Hepatocyte (in vitro differentiated cells): ENCODE measurements at regions not wholly inside any gene's neighbourhood (a gene's known extent, or its start where the extent isn't known, plus 50 kb on each side); places are given as distances from the start of the nearest gene placed in this dataset.

ENCODE experiments used
- DNase-seq: peaks from one replicate; pipeline ENCODE4 v3.0.0-alpha.2; 2016; ENCODE audit warnings: low spot score
- H2AFZ ChIP-seq: fragments of 200-600 bp; sonication (generic); 2 replicates; pipeline ENCODE4 v1.6.0; 2016; ENCODE audit warnings: antibody characterized with exemption, mild to moderate bottlenecking
- H3K27ac ChIP-seq: fragments of 200-600 bp; sonication (generic); 2 replicates; pipeline ENCODE4 v1.5.1; 2016; ENCODE audit warnings: mild to moderate bottlenecking
- H3K27me3 ChIP-seq: fragments of 200-600 bp; sonication (generic); 2 replicates; pipeline ENCODE4 v1.6.1; 2016
- H3K36me3 ChIP-seq: fragments of 200-600 bp; sonication (generic); replicated peaks from 2 replicates; pipeline ENCODE4 v1.5.1; 2016; ENCODE audit warnings: low read depth; ENCODE audit not compliant: insufficient read depth
- H3K4me1 ChIP-seq: fragments of 200-600 bp; sonication (generic); 2 replicates; pipeline ENCODE4 v1.5.1; 2016; ENCODE audit warnings: mild to moderate bottlenecking, moderate library complexity; ENCODE audit not compliant: insufficient read depth
- H3K4me2 ChIP-seq: fragments of 200-600 bp; sonication (generic); 2 replicates; pipeline ENCODE4 v1.6.0; 2016
- H3K4me3 ChIP-seq: fragments of 200-600 bp; sonication (generic); 2 replicates; pipeline ENCODE4 v1.5.1; 2016; ENCODE audit warnings: mild to moderate bottlenecking
- H3K79me2 ChIP-seq: fragments of 200-600 bp; sonication (generic); 2 replicates; pipeline ENCODE4 v1.6.0; 2017; ENCODE audit warnings: mild to moderate bottlenecking
- H3K9me2 ChIP-seq: fragments of 200-600 bp; sonication (generic); replicated peaks from 2 replicates; pipeline ENCODE4 v1.6.0; 2017; ENCODE audit warnings: mild to moderate bottlenecking; ENCODE audit not compliant: insufficient read depth
- H3K9me3 ChIP-seq: fragments of 200-600 bp; sonication (generic); 2 replicates; pipeline ENCODE4 v1.5.1; 2016; ENCODE audit warnings: low read depth, mild to moderate bottlenecking
- H4K20me1 ChIP-seq: fragments of 200-600 bp; sonication (generic); 2 replicates; pipeline ENCODE4 v1.6.0; 2016; ENCODE audit warnings: mild to moderate bottlenecking; ENCODE audit not compliant: insufficient read depth, poor library complexity, severe bottlenecking
- EZH2 ChIP-seq: fragments of 200-600 bp; sonication (generic); IDR thresholded peaks from 2 replicates; pipeline ENCODE4 v1.6.1; 2016; ENCODE audit warnings: antibody characterized with exemption, mild to moderate bottlenecking, borderline replicate concordance
- EZH2phosphoT487 ChIP-seq: fragments of 200-600 bp; sonication (generic); IDR thresholded peaks from one replicate; pipeline ENCODE4 v1.6.1; 2018; ENCODE audit warnings: antibody characterized with exemption, mild to moderate bottlenecking, low read depth, moderate library complexity; ENCODE audit not compliant: unreplicated experiment, severe bottlenecking
- WGBS: methylation state at CpG from one replicate; pipeline ENCODE4 v1.1.6; 2016; ENCODE audit warnings: low lambda C conversion rate; ENCODE audit errors: missing lambda C conversion rate; 5-methylcytosine and 5-hydroxymethylcytosine counted together
- TF ChIP-seq, protein P1 (sequence below): fragments of 200-600 bp; sonication (generic); IDR thresholded peaks from 2 replicates; pipeline ENCODE4 v1.5.1; 2016; ENCODE audit warnings: antibody characterized with exemption, mild to moderate bottlenecking; ENCODE audit not compliant: poor library complexity

DNA sequence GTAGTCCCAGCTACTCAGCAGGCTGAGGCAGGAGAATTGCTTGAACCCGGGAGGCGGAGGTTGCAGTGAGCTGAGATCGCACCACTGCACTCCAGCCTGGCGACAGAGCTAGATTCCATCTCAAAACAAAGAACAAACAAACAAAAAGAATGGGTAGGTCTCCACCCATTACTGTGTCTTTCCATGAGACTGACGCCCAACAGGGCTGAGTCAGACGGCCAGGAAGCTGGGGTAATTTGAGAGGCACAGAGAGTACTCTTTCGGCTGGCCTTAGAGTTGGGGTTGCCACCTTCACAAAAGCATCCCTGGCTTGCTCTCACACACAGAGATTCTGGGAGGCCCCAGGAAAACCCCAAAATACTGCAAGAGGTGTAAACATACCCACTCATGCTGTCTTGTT lies 72.0 kb upstream of the DHRSX start:
- no peaks in the 10 kb centered on the region for H3K9me3 ChIP-seq
- H3K9me2 ChIP-seq = no peaks in the 10 kb centered on the region
- no peaks in the 10 kb centered on the region for H3K79me2 ChIP-seq
- H3K4me1 ChIP-seq = no peaks in the 10 kb centered on the region
- no peaks in the 10 kb centered on the region for H4K20me1 ChIP-seq
- 70% methylated on average over 7 of the region's 7 CpGs for WGBS
- no peaks in the 10 kb centered on the region for H3K27me3 ChIP-seq
- H3K36me3 ChIP-seq = no peaks in the 10 kb centered on the region
- H2AFZ ChIP-seq = no peak overlapping the region
- H3K4me3 ChIP-seq = no peak overlapping the region
- no peak overlapping the region for H3K27ac ChIP-seq
- no peak overlapping the region for H3K4me2 ChIP-seq
- DNase-seq = no peak
- TF ChIP-seq EZH2phosphoT487 = no peak
- no peak for TF ChIP-seq EZH2
- TF ChIP-seq, protein P1, sequence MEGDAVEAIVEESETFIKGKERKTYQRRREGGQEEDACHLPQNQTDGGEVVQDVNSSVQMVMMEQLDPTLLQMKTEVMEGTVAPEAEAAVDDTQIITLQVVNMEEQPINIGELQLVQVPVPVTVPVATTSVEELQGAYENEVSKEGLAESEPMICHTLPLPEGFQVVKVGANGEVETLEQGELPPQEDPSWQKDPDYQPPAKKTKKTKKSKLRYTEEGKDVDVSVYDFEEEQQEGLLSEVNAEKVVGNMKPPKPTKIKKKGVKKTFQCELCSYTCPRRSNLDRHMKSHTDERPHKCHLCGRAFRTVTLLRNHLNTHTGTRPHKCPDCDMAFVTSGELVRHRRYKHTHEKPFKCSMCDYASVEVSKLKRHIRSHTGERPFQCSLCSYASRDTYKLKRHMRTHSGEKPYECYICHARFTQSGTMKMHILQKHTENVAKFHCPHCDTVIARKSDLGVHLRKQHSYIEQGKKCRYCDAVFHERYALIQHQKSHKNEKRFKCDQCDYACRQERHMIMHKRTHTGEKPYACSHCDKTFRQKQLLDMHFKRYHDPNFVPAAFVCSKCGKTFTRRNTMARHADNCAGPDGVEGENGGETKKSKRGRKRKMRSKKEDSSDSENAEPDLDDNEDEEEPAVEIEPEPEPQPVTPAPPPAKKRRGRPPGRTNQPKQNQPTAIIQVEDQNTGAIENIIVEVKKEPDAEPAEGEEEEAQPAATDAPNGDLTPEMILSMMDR = no peak

DNA sequence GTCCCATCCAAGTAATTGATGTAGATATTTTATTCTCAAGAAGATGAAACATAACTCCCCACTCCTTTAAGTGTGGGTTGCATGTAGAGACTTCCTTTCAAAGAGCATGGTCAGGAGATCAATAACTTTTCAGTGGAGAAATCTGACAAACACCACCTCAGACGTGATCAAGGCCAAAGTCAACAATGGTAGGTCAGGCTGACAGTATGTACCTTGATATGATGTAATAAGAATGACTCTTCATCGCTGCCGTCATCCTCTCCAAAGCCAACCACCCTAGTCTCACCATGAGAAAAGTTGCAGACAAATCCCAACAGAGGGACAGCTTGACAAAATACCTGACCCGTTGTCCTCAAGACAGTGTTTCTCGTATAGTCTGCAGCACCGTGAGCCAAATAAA lies 67.3 kb upstream of the DHRSX start:
- no peak for DNase-seq
- no peaks in the 10 kb centered on the region for H3K79me2 ChIP-seq
- no peaks in the 10 kb centered on the region for H3K9me3 ChIP-seq
- H3K4me1 ChIP-seq = no peaks in the 10 kb centered on the region
- TF ChIP-seq EZH2phosphoT487 (no peak), EZH2 (no peak)
- TF ChIP-seq, protein P1 = no peak
- no peak overlapping the region for H2AFZ ChIP-seq
- H3K4me2 ChIP-seq = no peak overlapping the region
- H4K20me1 ChIP-seq = no peaks in the 10 kb centered on the region
- WGBS = 90% methylated on average over 6 of the region's 6 CpGs
- no peaks in the 10 kb centered on the region for H3K9me2 ChIP-seq
- H3K36me3 ChIP-seq = no peaks in the 10 kb centered on the region
- no peaks in the 10 kb centered on the region for H3K27me3 ChIP-seq
- no peak overlapping the region for H3K27ac ChIP-seq
- no peak overlapping the region for H3K4me3 ChIP-seq

DNA sequence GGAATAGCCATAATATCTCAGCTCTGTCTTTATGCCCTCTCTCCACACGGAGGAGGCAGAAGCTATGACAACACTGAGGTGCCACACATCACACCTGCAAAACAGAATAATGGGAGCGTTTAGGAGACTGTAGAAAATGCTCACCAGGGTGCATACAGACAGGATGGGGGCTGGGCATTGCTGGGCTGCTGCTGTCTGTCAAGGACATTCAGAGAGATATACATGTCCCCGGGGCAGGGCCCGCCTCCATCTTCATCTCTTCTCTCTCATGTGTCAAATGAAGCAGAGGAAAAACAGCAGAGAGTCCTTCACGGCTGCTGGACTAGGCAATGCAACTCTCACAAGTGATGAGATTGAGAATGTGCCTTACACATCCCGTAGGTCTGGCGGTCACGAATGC lies 65.3 kb upstream of the DHRSX start:
- Histone ChIP-seq H3K36me3 (no peaks in the 10 kb centered on the region), H3K9me2 (no peaks in the 10 kb centered on the region), H3K27me3 (no peaks in the 10 kb centered on the region), H3K9me3 (no peaks in the 10 kb centered on the region), H4K20me1 (no peaks in the 10 kb centered on the region), H3K79me2 (no peaks in the 10 kb centered on the region), H3K4me1 (no peaks in the 10 kb centered on the region), H3K4me3 (no peak overlapping the region), H3K27ac (no peak overlapping the region), H3K4me2 (no peak overlapping the region), H2AFZ (no peak overlapping the region)
- no peak for DNase-seq
- TF ChIP-seq EZH2 (no peak), EZH2phosphoT487 (no peak)
- TF ChIP-seq, protein P1 = no peak
- 63% methylated on average over 8 of the region's 8 CpGs for WGBS

DNA sequence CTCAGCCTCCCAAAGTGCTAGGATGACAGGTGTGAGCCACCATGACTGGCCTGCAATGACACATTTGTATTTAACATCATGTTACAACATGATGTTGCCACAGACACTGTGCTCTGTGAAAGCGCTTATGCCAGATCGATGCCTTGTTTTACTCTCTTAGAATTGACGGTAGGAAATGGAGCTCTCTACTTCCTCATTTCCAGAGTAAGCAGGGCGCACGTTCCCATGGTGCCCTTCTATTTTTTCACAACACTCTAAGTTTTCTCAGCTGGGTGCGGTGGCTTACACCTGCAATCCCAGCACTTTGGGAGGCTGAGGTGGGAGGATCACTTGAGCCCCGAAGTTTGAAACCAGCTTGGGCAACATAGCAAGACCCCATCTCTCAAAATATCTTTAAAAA lies 60.7 kb upstream of the DHRSX start:
- no peaks in the 10 kb centered on the region for H3K27me3 ChIP-seq
- no peaks in the 10 kb centered on the region for H3K4me1 ChIP-seq
- no peak overlapping the region for H3K4me2 ChIP-seq
- no peak for TF ChIP-seq EZH2phosphoT487
- WGBS = 92% methylated on average over 7 of the region's 7 CpGs
- no peak overlapping the region for H3K27ac ChIP-seq
- no peak overlapping the region for H2AFZ ChIP-seq
- H3K9me2 ChIP-seq = no peaks in the 10 kb centered on the region
- no peaks in the 10 kb centered on the region for H3K36me3 ChIP-seq
- DNase-seq = no peak
- H4K20me1 ChIP-seq = no peaks in the 10 kb centered on the region
- H3K79me2 ChIP-seq = no peaks in the 10 kb centered on the region
- no peak overlapping the region for H3K4me3 ChIP-seq
- H3K9me3 ChIP-seq = no peaks in the 10 kb centered on the region
